ENCODE measurements at regions not wholly inside any gene's neighbourhood (a gene's known extent, or its start where the extent isn't known, plus 50 kb on each side); places are given as distances from the start of the nearest gene placed in this dataset.
A peak's percentile ranks its signal among the peaks of the same experiment; 100 is the strongest.
"Not testable (repeated sequence)": the region's sequence is repeated elsewhere in the genome, so short reads cannot be mapped to it uniquely, and the experiment has no call there.

DNA sequence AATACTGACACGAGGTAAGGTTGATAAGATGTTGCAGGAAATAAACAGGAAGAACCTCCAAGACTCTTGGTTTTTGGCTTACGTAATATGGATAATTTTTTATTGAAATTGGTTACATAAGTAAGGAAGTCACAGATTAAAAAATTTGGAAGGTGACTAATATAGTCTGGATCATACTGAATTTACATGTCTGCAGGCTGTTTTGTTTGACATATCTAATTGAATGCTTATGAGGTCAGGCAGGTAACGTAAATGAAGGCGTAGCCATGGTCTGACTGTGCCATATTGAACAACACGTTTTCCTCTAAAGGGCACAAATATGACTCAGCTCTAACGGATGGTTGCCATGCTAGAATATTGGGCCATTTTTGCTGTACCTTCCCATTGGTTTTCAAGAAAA is 648.1 kb upstream of the NOVA1 start:
- no peak for DNase-seq (ENCODE audit: low spot score)

DNA sequence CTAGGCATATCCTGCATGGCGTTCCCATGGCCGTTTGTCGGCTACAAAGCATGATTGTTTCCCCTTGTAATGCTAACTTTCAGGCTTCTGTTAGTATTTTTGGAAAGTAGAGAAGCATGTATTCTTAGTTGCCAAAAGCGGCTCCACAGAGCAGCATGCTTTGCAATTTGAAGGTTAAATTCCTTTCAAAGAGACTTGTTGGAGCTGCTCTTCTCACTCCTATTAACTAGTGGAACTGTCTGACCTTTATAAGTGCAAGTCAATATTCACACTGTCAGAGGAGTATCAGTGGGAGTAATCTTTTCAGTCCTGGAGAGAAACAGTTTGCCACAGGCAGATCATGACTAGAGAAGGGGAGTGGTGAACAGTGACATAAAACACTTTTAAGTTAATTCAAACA is 656.1 kb upstream of the NOVA1 start:
- DNase-seq (ENCODE audit: low spot score) = no peak

DNA sequence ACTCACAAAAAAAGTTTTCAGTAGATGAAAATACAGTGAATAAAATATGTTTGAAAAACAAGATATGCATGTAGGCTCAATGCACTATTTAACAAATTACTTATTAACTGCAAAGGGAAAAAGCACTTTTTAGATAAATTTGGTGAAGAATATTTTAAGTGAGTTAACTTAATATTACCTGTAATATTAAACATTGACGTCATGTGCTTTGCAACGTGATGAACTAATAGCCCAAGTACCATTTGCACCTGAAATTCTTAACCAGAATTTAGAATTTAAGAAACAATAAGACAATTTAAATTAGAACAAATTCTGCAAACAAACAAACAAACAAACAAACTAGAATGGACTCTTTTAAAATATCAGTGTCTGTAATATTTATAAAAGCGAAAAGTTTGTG is 659.0 kb upstream of the NOVA1 start:
- DNase-seq (ENCODE audit: low spot score) = no peak

DNA sequence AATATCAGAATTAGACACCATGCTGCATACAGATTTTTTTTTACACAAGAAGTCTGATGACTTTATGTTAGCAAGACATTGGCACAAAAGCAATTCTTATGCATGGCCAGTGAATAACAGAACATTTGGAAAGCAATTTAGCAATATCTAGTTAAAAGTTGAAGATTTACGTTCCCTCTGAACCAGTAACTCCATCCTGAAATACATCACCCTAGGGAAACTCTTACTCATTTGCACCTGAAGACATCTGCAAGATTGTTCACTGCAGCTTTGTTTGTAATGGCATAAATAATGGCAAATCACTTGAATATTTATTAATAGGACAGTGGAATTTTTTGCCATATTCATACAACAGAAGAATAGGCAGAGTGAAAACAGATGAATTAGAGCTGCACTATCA is 670.0 kb upstream of the NOVA1 start:
- no peak for DNase-seq (ENCODE audit: low spot score)

DNA sequence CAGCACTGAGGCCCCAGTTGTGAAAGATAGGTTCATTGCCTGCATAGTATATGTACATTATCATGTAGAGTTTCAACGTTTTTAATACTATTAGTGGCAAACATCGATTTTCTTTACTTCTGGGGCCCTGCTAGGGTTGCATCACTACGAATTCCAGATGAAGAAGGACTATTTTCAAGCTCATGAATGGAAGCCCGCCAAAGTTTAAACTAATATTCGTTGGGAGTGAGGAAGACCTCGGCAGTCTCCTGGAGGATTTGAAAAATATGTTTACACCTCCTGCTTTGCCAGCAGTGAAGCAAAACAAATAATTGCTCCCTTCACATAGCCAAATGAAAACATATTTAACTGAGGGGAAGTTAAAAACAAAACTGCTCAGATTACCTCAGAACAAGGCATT is 672.9 kb upstream of the NOVA1 start:
- DNase-seq (ENCODE audit: low spot score) = no peak

DNA sequence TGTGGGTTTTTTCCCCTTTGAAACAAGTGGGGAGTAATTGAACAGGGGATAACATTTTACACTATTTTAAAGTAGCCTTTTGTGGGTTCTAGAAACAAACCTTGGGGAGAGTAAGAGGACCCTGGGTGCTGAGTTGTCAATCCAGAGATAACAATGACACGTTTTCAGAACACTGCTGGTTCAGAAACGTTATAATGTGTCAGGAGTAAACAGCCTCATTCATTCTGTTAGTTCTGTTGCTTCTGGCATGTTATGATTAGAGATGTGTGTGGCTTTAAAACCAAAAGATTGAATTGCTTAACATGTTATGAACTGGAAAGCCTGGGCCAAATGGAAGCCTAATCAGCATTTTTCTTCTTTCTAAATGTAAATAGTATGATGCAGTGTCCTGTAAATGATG is 680.5 kb upstream of the NOVA1 start:
- DNase-seq (ENCODE audit: low spot score) = no peak

DNA sequence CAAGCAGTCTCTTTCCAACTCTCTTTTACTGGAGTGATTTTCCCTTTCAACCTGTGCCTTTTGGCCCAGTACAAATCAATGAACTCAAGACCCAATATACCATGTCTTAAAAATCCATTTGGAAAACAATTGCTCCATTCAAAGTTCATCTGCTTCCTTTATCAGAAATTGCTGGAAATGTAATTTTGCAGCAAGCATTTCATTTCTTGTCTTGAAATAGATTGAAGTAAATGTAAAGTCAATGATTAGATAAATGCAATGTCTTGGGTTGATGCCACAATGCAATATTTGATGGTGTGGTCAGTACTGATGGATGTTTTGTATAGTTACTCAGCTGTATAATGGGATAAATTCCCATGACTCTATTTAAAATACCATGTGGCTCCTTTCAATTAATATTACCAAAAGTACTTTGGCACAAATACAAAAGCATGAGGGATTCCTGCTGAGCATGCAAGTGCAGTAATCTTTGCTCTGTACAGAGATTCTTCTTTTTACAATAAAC is 707.7 kb upstream of the NOVA1 start:
- DNase-seq (ENCODE audit: low spot score) = no peak

DNA sequence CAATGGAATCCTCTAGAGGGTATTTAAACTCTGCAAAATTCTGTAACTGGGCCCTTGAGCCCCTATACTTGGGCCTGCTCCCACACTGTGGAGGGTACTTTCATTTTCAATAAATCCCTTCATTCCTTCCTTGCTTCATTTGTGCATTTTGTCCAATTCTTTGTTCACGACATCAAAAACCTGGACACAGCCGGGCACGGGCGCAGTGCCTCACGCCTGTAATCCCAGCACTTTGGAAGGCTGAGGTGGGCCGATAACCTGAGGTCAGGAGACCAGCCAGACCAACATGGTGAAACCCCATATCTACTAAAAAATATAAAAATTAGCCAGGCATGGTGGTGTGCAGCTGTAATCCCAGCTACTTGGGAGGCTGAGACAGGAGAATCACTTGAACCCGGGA is 714.9 kb upstream of the NOVA1 start:
- DNase-seq (ENCODE audit: low spot score) = not testable (repeated sequence)

DNA sequence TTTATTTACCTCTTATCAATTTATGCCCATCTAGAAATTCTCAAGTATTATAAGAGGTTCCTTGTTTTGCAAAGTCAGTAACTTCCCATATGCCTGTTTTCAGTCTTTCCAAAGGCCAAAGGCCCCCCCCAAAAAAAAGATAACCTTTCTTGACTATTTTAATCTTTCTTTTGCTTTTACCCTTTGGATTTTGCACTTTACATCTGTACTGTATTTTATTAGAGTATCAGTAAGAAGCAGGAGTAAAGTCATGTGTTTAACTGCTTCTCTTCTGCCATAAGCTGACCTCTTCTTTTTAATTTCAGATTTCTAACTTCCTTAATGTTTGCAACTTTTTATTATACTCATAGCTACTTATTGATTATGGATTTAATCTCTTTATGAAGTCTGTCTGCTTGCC is 716.4 kb upstream of the NOVA1 start:
- DNase-seq (ENCODE audit: low spot score) = no peak

DNA sequence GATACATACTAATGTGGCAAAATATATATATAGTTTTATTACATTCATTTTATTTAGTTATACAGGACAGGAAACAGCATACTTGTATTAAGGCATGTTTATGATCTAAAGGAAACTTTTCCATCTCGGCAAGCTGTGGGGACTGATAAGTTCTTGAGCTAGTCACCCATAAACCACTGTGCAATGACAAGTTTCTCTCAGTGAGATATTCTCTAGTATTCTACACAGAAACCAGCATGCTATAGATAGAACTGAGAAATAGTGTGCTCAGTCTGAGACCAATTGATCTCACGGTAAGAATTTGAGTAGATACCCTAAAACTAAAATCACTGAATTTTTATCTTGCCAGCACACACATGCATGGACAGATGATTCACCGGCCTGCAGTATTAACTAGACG is 717.6 kb upstream of the NOVA1 start:
- no peak for DNase-seq (ENCODE audit: low spot score)

DNA sequence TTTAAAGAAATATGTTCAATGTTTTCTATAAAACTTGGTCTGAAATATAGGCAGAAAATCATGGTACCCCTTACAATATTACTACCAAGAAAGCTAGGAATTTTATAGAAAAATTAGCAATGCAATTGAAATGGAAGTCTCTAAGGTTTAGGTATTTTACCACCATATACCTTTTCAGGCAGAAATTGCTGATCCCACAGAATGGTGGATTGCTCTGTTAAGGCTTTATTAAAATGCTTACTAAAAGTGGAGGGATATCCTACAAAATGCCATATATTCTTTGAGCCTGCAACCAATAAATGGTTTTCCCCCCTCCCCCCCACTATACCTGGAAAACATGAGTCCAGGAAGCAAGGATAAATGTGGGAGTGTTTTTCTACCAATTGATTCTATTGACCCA is 718.1 kb upstream of the NOVA1 start:
- no peak for DNase-seq (ENCODE audit: low spot score)

DNA sequence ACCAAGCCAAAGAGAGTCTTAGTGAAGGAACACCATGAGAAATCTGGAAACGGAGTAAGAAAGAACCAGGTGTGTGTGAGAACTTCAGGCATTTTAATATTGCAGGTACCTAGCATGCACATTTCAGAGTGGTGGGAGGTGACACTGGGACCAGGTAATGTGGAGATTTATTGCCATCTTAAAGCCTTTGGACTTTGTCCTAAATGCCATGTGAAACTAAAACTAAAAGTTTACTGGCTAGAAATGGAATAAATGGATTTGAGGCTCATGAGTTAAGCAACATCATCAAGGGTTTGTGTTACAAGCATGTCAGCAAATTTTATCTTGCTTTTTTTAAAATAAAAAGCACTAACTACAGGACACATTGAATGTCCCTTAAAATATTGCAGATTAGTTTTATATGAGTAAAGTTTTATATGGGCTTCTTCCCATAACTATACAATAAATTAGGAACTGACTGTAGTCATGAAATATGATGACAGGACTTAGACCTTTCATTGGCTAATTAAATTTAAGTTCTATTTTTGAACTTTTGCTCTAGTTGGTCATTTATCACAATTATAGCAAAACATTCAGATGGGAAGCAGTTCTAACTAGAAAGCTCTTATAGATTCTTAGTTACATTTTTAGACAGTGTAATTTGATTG is 721.1 kb upstream of the NOVA1 start:
- DNase-seq (ENCODE audit: low spot score) = no peak

DNA sequence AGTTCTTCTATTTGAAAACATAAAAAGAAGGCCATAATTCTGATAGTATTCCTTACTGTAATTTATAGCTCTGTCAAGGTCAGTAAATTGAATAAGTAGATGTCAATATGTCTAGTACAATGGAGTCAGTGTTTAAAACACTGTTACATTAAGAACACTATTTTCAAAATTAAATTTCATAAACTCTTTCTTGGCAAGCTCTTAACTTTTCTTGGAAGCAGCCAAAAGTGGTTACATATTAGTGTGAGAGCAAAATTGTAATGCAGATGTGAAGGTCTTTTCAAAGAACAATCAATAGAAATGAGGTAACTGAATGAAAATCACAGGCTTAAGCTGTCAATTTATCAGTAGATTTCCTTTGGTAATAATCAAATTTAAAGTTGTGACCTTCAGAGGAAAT is 722.4 kb upstream of the NOVA1 start:
- no peak for DNase-seq (ENCODE audit: low spot score)

DNA sequence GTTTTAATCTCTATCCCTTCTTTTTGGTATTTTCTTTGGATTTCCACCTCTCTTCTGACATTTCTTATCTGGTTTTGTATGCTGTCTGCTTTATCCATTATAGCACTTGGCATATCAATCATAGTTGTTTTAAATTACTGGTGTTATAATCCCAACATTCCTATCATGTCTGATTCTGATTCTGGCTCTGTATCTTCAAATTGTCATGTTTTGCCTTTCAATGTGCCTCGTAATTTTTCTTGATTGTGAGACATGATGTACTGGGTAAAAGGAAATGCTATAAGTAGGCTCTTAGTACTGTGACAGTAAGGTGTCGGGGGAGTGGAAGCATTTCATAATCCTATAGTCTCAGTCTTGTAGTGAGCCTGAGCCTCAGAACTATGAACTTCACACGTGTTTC is 729.3 kb upstream of the NOVA1 start:
- DNase-seq (ENCODE audit: low spot score) = no peak

DNA sequence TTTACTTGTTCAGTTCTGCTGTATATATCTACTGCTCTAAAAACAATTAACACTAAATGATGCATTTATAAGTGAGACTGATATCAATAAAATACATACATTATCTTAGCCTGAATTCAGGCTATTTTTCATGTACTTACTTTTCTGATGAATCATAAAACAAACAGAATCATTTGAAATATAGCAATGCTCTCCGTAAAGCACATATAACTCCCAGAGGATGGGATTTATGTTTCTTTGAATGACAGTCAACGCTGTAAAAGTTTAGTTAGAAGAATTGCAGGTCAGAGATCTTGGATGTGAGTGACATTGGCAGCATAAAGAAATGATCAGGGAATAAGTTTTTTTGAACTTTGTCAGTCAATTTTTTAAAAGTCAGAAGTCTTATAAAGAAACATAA is 740.2 kb upstream of the NOVA1 start:
- no peak for DNase-seq (ENCODE audit: low spot score)

DNA sequence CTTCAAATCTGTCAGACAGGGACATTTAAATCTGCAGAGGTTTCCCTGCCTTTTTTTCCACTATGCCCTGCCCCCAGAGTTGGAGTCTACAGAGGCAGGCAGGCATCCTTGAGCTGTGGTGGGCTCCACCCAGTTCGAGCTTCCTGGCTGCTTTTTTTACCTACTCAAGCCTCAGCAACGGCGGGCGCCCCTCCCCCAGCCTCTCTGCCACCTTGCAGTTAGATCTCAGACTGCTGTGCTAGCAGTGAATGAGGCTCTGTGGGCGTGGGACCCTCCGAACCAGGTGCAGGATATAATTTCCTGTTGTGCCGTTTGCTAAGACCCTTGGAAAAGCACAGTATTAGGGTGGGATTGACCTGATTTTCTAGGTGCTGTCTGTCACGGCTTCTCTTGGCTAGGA is 765.2 kb upstream of the NOVA1 start:
- not testable (repeated sequence) for DNase-seq (ENCODE audit: low spot score)

DNA sequence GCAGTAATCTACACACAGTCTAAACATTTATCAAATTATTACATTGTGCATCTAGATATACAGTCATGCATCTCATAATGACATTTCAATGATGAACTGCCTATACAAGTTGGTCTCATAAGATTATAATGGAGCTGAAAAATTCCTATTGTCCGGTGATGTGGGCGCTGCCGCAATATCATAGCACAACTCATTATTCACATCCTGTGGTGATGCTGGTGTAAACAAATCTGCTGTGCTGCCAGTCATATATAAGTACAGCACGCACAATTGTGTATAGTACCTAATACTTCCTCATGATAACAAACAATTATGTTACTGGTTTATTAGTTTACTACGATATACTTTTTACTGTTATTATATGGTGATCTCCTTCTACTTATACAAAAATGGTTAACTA is 768.8 kb upstream of the NOVA1 start:
- DNase-seq (ENCODE audit: low spot score) = peak; percentile 0

DNA sequence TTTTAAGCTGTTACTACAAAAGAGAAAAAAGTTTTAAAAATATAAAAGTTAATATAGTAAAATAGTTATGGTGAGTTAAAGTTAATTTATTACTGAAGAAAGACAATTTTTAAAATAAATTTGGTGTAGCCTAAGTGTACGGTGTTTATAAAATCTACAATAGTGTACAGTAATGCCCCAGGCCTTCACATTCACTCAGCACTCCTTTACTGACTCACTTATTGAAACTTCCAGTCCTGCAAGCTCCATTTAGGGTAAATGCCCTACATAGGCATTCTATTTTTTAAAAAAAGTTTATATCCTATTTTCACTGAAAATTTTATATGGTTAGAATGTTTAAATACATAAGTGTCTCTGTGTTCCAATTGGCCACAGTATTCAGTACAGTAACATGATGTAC is 769.5 kb upstream of the NOVA1 start:
- DNase-seq (ENCODE audit: low spot score) = no peak

DNA sequence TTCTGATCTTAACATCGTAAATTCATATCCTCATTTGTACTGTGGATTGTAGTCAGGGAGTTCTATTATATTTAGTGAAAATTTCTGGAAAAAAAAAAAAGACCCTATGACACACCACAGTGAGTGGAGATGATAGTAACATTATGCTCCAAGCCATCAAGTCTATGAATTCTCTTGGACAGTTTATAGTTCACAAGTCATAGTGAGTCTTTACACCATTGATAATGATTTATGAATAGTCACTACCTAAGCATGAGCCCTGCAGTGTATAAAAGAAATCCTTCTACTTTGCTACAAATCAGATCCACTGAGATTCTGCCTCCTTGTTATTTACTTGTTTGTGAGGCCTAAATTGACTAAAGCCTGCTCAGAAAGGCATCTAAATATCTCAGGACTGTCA is 772.2 kb upstream of the NOVA1 start:
- no peak for DNase-seq (ENCODE audit: low spot score)

DNA sequence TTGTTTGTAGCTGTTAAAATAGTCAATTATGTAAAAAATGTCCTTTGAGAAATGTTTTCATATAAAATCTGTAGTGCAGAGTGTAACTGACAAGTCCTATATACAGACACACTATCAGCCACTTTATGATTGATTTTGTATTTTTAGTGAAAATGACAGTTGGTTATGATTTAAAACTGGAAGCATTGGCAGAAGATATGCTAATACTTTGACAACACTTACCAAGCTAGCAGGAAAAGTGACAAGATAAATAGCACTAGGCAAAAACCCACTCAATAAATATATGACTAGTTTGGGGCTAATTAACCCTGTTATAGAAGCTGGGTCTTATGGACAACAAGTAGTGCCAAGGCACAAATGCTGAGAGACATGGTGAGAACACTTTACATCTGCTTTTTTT is 772.9 kb upstream of the NOVA1 start:
- DNase-seq (ENCODE audit: low spot score) = no peak

DNA sequence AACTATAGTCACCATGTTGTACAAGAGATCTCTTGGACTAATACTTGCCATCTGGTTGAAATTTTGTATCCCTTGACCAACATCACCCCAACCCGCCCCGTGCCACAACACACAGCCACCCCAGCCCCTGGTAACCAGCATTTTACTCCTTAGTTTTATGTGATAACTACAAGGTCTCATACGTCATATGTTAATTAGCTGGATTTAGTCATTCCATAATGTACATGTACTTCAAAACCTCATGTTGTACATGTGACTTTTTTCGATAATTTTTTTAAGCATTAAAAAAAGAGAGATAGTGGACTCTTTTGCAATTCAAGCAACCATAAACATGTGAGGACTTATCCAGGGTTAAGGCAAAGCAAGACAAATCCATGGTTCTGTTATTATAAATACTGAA is 773.4 kb upstream of the NOVA1 start:
- no peak for DNase-seq (ENCODE audit: low spot score)

DNA sequence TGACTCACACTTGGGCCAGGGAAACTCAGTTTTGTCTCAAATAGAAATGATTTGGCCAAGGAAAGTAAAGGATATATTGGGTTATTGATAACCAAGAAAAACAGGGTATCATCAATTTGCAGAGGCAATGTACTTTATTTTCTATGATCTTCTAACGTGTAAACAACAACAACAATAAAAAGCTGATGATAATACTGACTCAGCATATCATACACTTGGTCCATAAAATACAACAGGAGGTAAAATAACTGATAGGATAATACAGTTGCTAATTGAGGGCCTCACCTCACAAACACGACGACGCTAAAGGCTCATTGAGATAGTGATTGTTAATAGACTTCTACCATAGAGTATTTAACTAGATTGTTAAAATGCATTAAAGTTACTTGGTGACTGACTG is 774.0 kb upstream of the NOVA1 start:
- no peak for DNase-seq (ENCODE audit: low spot score)

DNA sequence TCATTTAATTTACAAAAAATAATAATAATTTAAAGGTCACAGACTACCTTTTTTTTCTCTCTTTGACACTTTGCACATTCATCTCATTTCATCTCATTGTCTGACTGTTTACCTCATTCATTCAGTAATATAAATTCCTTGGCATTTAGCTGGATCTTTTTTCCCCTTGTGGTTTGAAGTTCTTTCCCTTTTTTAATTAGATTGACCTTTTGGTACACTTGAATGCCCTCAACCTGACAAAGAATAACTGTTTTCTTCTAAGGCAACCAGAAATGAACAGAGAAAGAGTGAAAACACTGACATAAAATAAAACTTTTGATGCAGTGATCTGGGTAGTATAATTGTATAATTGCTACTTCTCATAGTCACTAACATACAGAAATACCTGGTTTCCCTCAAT is 774.9 kb upstream of the NOVA1 start:
- DNase-seq (ENCODE audit: low spot score) = no peak

DNA sequence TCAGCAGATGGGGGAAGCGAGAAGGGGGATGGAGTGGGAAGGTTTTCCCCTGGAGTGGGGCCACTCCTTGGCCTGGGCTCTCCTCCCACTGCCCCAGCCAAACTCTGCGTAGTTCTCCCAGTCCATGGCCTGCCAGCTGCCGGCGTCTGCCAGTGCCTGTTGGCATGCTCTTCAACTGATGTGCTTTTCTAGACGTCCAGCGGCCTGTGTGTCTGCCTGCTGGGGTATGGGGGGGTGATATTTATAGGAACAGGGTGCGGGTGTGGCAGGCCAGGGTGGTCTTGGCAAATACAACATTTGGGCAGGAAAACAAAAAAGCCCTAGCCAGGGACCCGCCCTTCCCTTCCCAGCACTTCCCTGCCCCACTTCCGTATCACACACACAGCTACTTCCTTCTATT is 786.3 kb upstream of the NOVA1 start:
- no peak for DNase-seq (ENCODE audit: low spot score)

DNA sequence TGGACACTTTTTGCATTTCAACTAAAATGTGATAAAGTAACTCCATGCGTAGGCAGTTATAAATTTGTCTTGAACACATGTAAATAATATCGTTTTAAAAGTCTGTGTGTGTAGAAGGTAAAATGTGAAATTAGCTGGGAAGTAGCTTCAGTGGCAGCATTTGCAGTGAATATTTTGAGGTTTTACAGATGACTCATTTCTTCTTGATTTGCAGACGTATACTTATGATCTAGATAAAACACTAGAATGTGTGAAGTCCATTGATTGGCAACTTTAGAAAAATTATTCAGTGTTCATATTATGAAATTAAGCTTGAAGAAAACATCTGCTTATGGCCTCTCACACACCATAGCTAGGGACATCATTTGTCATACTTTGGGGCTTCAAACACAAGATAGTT is 788.6 kb upstream of the NOVA1 start:
- no peak for DNase-seq (ENCODE audit: low spot score)

All from SW480 (cell line).